Kidney (tissue), 13 donors: ENCODE measurements at regions not wholly inside any gene's neighbourhood (a gene's known extent, or its start where the extent isn't known, plus 50 kb on each side); places are given as distances from the start of the nearest gene placed in this dataset.

Source experiments
- DNase-seq, 5 donors: peaks; one replicate each; pipeline ENCODE4 v3.0.0-alpha.2; 2013 to 2020
- FAIRE-seq: peaks from 2 replicates; lab custom pipeline; 2012; peaks lifted over from hg19 to GRCh38; lab: Jason Lieb, UNC
- H3K27ac ChIP-seq, 2 donors: one replicate each; pipeline ENCODE4 v1.7.0; 2013; ENCODE audit warnings: low read depth in 2 of 2, low read length in 2 of 2, inconsistent platforms in 1 of 2
- H3K27me3 ChIP-seq: one replicate; pipeline ENCODE4 v1.7.1; 2013; ENCODE audit warnings: low read length, inconsistent platforms; ENCODE audit not compliant: control insufficient read depth, insufficient read depth
- H3K36me3 ChIP-seq, 3 donors: one replicate each; pipeline versions ENCODE4 v1.7.0 to v1.7.1; 2013; ENCODE audit warnings: low read length in 3 of 3, control low read depth in 1 of 3, inconsistent platforms in 1 of 3; ENCODE audit not compliant: insufficient read depth in 3 of 3, control insufficient read depth in 2 of 3
- H3K4me1 ChIP-seq, 3 donors: one replicate each; pipeline versions ENCODE4 v1.7.0 to v1.7.1; 2013; ENCODE audit warnings: low read length in 3 of 3, inconsistent platforms in 1 of 3, low read depth in 1 of 3; ENCODE audit not compliant: control insufficient read depth in 2 of 3, insufficient read depth in 2 of 3
- H3K4me3 ChIP-seq, 3 donors: one replicate each; pipeline versions ENCODE4 v1.7.0 to v1.8.1; 2013; ENCODE audit warnings: low read length in 3 of 3, control low read depth in 1 of 3, inconsistent platforms in 1 of 3
- H3K9ac ChIP-seq, 3 donors: one replicate each; pipeline versions ENCODE4 v1.7.0 to v1.7.1; 2013; ENCODE audit warnings: low read length in 3 of 3, control low read depth in 1 of 3, inconsistent platforms in 1 of 3
- H3K9me3 ChIP-seq, 3 donors: one replicate each; pipeline versions ENCODE4 v1.7.0 to v1.7.1; 2013; ENCODE audit warnings: low read length in 3 of 3, control low read depth in 1 of 3, inconsistent platforms in 1 of 3; ENCODE audit not compliant: control insufficient read depth in 2 of 3, insufficient read depth in 1 of 3
- CTCF ChIP-seq: IDR thresholded peaks from 3 replicates; pipeline ENCODE4 v1.5.1; 2012; ENCODE audit warnings: mild to moderate bottlenecking, moderate library complexity, borderline replicate concordance; ENCODE audit not compliant: insufficient read depth; ENCODE audit errors: extremely low read depth
- intact Hi-C: fragments of 100-400 bp; cut with DNase I; formaldehyde crosslinking; loops from one replicate; pipeline ENCODE4 v1.11.1; 2022
- donor health status: control.
- donor health status: control.
- donor health status: control.
- donor health status: control.
- donor health status: control.
- donor health status: DM: yes; HTN: yes; CAD: no.
- donor health status: Normal renal cell carcinoma (clear cell type).

- Histone ChIP-seq H3K9ac (no peak overlapping the region), H3K36me3 (no peaks in the 10 kb centered on the region), H3K27me3 (no peaks in the 10 kb centered on the region), H3K4me3 (no peak overlapping the region), H3K27ac (no peak overlapping the region), H3K9me3 (no peaks in the 10 kb centered on the region), H3K4me1 (no peaks in the 10 kb centered on the region)
- DNase-seq: no peak
- intact Hi-C loops: no loop called here
- no peak for TF ChIP-seq CTCF
- FAIRE-seq: no peak
These were observed 219.3 kb downstream of the CEMIP2 start for GRCh38 chr9:71549023-71549422.

DNA sequence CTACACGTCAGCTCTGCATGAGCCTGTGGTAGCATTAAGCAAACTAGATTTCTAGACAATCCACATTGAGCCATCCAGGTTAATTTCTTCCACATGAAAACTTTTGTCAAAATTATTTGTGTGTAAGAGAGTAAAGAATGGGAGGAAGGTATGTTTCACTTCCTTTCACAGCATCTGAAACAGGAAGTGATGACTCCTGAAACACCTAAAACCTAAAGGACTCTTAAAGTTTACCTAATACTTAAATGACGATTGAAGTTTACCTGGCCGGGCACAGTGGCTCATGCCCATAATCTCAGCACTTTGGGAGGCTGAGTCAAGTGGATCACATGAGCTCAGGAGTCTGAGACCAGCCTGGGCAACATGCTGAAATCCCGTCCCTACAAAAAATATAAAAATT is 223.8 kb downstream of the CEMIP2 start:
- FAIRE-seq: no peak
- H3K4me1 ChIP-seq: no peaks in the 10 kb centered on the region
- H3K27me3 ChIP-seq: no peaks in the 10 kb centered on the region
- no peak overlapping the region for H3K9ac ChIP-seq
- H3K27ac ChIP-seq: no peak overlapping the region
- no peaks in the 10 kb centered on the region for H3K36me3 ChIP-seq
- H3K9me3 ChIP-seq: no peaks in the 10 kb centered on the region
- no peak for TF ChIP-seq CTCF
- DNase-seq: no peak
- intact Hi-C loops: no loop called here
- no peak overlapping the region for H3K4me3 ChIP-seq

DNA sequence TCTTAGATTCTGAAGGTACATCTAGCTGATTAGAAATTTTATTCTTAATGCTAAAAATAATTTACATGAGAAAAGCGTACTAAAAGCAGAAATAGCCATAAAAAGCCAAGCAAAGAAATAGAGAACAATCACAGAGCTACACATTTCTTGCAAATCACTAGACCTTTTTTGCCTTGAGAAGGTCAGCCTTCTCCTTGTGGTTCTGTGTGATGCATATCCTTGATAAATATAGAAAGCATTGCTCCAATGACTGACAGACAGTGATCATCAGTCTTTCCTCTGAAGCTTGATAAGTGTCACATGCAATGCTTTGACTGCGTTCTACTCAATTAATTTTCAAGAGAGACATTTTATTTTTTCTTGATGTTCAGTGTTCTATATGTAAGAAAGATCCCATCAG is 226.9 kb downstream of the CEMIP2 start:
- Histone ChIP-seq H3K27ac (no peak overlapping the region), H3K4me3 (no peak overlapping the region), H3K4me1 (no peaks in the 10 kb centered on the region), H3K36me3 (no peaks in the 10 kb centered on the region), H3K27me3 (no peaks in the 10 kb centered on the region), H3K9me3 (no peaks in the 10 kb centered on the region), H3K9ac (no peak overlapping the region)
- no peak for TF ChIP-seq CTCF
- FAIRE-seq (no peak), DNase-seq (no peak)
- intact Hi-C loops: no loop called here

DNA sequence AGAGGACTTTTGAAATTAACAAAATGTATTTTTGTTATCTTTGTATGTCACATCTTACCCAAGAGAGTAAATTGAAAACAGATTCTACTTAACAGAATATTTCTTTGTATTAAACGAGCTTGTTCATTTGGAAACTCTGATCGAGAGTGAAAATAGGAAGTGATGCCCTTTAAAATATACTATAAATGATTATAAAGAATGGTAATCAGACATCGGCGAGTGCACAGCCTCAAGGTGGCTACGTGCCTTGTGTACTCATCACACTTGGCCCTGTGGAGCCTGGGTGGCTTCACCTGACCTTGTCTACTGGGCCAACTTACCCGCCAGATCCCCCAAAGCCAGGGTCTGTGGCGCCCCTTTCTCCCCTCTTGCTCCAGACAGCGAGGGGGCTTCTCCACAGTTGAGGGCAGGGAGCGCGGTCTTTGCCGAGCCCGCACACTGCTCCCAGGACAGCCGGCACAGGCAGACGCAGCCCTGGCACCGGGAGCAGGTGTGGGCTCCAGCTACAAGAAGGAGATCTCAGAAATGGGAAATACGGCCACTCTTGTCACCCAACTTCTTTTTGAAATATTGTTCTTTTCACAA is 243.2 kb downstream of the CEMIP2 start:
- Histone ChIP-seq H3K4me3 (no peak overlapping the region), H3K27me3 (no peaks in the 10 kb centered on the region), H3K9ac (no peak overlapping the region), H3K4me1 (no peaks in the 10 kb centered on the region), H3K9me3 (no peaks in the 10 kb centered on the region), H3K27ac (no peak overlapping the region), H3K36me3 (no peaks in the 10 kb centered on the region)
- intact Hi-C loops: no loop called here
- DNase-seq (peak in 1 of 5 donors; percentile 49), FAIRE-seq (no peak)
- no peak for TF ChIP-seq CTCF
